GM12873 (cell line): ENCODE measurements at regions not wholly inside any gene's neighbourhood (a gene's known extent, or its start where the extent isn't known, plus 50 kb on each side); places are given as distances from the start of the nearest gene placed in this dataset.

ENCODE experiments used
- TF ChIP-seq, protein P1 (sequence below): IDR thresholded peaks from 2 replicates; pipeline ENCODE4 v1.5.1; 2012; ENCODE audit warnings: low read depth, mild to moderate bottlenecking, moderate library complexity, low read length, control low read depth; ENCODE audit not compliant: insufficient read depth; ENCODE audit errors: missing control alignments

- TF ChIP-seq, protein P1, sequence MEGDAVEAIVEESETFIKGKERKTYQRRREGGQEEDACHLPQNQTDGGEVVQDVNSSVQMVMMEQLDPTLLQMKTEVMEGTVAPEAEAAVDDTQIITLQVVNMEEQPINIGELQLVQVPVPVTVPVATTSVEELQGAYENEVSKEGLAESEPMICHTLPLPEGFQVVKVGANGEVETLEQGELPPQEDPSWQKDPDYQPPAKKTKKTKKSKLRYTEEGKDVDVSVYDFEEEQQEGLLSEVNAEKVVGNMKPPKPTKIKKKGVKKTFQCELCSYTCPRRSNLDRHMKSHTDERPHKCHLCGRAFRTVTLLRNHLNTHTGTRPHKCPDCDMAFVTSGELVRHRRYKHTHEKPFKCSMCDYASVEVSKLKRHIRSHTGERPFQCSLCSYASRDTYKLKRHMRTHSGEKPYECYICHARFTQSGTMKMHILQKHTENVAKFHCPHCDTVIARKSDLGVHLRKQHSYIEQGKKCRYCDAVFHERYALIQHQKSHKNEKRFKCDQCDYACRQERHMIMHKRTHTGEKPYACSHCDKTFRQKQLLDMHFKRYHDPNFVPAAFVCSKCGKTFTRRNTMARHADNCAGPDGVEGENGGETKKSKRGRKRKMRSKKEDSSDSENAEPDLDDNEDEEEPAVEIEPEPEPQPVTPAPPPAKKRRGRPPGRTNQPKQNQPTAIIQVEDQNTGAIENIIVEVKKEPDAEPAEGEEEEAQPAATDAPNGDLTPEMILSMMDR = no peak
These were observed 458.4 kb downstream of the CD83 start for GRCh38 chr6:14575961-14576360.

DNA sequence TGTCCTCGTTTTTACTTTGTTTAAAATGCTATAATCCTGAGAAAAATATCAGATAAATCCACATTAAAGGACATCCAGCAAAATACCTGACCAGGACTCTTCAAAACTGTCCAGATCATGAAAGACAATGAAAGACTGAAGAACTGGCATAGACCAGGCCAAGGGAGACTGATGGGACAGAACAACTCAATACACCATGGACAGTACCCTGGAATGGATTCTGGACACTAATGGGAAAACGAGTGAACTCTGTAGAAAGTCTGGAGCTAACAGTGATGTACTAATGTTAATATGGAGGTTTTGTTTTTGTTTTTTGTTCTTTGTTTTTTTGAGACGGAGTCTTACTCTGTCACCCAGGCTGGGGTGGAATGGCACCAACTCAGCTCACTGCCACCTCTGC, 461.4 kb downstream of the CD83 start:
- TF ChIP-seq, protein P1 = no peak

DNA sequence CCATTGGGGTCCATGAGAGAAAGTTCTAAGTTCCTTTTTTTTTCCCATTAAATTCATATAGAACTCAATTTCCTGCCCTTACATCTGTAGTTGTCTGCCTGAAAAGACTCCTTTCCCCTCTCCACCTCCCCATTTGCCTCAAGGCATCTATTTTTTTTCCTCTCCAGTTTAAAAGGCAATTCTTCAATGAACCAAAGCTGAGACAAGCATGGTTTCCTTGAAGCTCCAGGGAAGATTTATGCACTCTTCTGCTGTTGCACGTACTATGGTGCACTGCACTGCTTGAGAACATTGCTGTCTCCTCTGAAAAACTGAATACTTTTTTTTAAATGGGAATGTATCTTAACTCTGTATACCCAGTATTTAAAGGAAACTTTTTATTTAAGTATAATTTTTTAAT, 465.2 kb downstream of the CD83 start:
- TF ChIP-seq, protein P1 = no peak

DNA sequence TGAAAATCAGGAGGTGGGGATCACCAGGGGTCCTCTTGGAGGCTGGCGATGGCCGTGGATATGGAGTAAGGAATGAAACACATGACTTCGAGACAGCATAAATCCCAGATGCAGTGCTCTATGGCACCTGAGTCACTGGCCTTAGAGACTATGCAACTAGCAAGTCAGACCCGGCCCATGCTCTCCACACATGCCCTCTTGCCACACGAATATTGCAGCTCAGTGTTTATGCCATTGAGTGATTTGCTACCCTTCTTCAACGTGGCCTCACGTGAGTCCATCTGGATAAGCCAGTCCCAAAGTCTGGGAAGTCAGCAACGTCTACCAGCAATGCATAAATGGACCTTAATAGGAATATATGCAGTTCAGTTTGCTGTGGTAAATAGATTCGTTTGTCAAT, 466.3 kb downstream of the CD83 start:
- TF ChIP-seq, protein P1 = no peak

DNA sequence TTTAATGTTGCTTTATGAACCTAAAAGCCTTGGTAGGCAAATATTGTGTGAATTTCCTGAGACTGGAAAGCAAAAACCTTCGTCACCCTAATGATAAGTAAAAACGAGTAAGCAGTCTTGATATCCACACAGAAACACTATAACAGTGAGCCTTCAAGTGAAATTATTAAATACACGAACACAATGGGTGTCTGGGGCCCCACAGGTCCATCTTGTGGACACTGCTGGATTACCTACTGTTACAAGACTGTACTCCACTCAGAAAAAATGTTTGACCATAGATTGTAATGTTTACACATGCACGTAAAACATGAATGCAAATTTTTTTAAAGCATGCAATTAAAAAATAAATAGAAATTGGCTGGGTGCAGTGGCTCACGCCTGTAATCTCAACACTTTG, 466.9 kb downstream of the CD83 start:
- TF ChIP-seq, protein P1 = no peak

DNA sequence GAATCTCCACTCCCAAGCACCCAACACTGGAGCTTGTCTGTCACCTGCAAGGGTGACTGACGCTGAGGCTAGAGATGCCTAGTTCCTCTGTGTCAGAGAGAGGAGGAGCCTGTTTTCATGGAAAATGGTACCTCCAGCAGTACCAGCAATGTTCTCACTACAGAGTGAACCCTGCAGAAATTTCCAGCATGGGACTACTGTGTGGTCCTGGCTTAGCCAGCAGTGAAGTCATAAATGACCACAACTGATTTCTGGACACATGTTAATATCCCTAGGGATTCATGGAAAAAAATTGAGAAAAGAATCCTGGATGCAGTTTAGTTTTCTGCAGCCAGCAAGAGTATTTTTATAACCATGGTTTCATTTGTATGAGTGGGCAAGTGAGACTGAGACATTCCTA, 468.1 kb downstream of the CD83 start:
- TF ChIP-seq, protein P1 = no peak

- TF ChIP-seq, protein P1 = no peak
These were observed 471.6 kb downstream of the CD83 start for GRCh38 chr6:14589175-14589574.

- TF ChIP-seq, protein P1 = no peak
These were observed 473.0 kb downstream of the CD83 start for GRCh38 chr6:14590586-14590985.
